ENCODE measurements at regions not wholly inside any gene's neighbourhood (a gene's known extent, or its start where the extent isn't known, plus 50 kb on each side); places are given as distances from the start of the nearest gene placed in this dataset.

- TF ChIP-seq CTCF (IDR thresholded peaks at IDR 0.05) (no peak), POLR2A (IDR thresholded peaks at IDR 0.05) (no peak)
Observed at GRCh38 chr3:174619239-174619638, 239.9 kb upstream of the NAALADL2 start.

Data from tibial nerve (tissue), 3 donors.